GM23338 (cell line): ENCODE measurements at regions not wholly inside any gene's neighbourhood (a gene's known extent, or its start where the extent isn't known, plus 50 kb on each side); places are given as distances from the start of the nearest gene placed in this dataset.

Experiments
- ATAC-seq: fragments of 200-7000 bp; cut with Tn5 transposase; 3 replicates; pipeline ENCODE4 v1.9.1; 2020
- DNase-seq: peaks from one replicate; pipeline ENCODE4 v3.0.0-alpha.2; 2015; ENCODE audit warnings: low spot score
- H2AFZ ChIP-seq: fragments of 200-600 bp; sonication (generic); 2 replicates; pipeline ENCODE4 v1.8.0; 2016; ENCODE audit warnings: antibody characterized with exemption, mild to moderate bottlenecking, moderate library complexity
- H3F3A ChIP-seq: fragments of 200-600 bp; sonication (generic); replicated peaks from 2 replicates; pipeline ENCODE4 v1.8.0; 2017; ENCODE audit warnings: antibody characterized with exemption, mixed run types, low read depth
- H3K27ac ChIP-seq: fragments of 200-600 bp; sonication (generic); 2 replicates; pipeline ENCODE4 v1.6.1; 2016; ENCODE audit warnings: low read depth
- H3K27me3 ChIP-seq: fragments of 200-600 bp; sonication (generic); 2 replicates; pipeline ENCODE4 v1.8.0; 2016; ENCODE audit warnings: mild to moderate bottlenecking, mixed run types, moderate library complexity; ENCODE audit not compliant: insufficient read depth
- H3K36me3 ChIP-seq: fragments of 200-600 bp; sonication (generic); 2 replicates; pipeline ENCODE4 v1.8.0; 2016; ENCODE audit warnings: mild to moderate bottlenecking; ENCODE audit not compliant: insufficient read depth
- H3K4me1 ChIP-seq: fragments of 200-600 bp; sonication (generic); 2 replicates; pipeline ENCODE4 v1.8.0; 2016; ENCODE audit warnings: mild to moderate bottlenecking, moderate library complexity; ENCODE audit not compliant: insufficient read depth
- H3K4me2 ChIP-seq: fragments of 200-600 bp; sonication (generic); 2 replicates; pipeline ENCODE4 v1.7.1; 2017; ENCODE audit warnings: mixed run types
- H3K4me3 ChIP-seq: fragments of 200-600 bp; sonication (generic); 2 replicates; pipeline ENCODE4 v1.6.1; 2016; ENCODE audit warnings: mixed run types
- H3K79me2 ChIP-seq: fragments of 200-600 bp; sonication (generic); replicated peaks from 2 replicates; pipeline ENCODE4 v1.8.0; 2017; ENCODE audit warnings: mild to moderate bottlenecking; ENCODE audit not compliant: insufficient read depth
- H3K9me2 ChIP-seq: fragments of 200-600 bp; sonication (generic); 2 replicates; pipeline ENCODE4 v1.8.0; 2017; ENCODE audit not compliant: insufficient read depth
- H4K20me1 ChIP-seq: fragments of 200-600 bp; sonication (generic); replicated peaks from 2 replicates; pipeline ENCODE4 v1.8.0; 2017; ENCODE audit warnings: mild to moderate bottlenecking; ENCODE audit not compliant: insufficient read depth
- H3K27ac Mint-ChIP-seq: 2 replicates; pipeline ENCODE4 v1.8.0; 2020; ENCODE audit warnings: inconsistent platforms, mild to moderate bottlenecking, moderate library complexity, mixed read lengths
- H3K27me3 Mint-ChIP-seq: 3 replicates; pipeline ENCODE4 v1.8.0; 2022; ENCODE audit warnings: low read depth, mild to moderate bottlenecking, moderate library complexity, mixed read lengths, inconsistent platforms; ENCODE audit not compliant: insufficient read depth, poor library complexity
- H3K36me3 Mint-ChIP-seq: 3 replicates; pipeline ENCODE4 v1.8.0; 2021; ENCODE audit warnings: low read depth, mild to moderate bottlenecking, inconsistent platforms, moderate library complexity, mixed read lengths
- H3K4me1 Mint-ChIP-seq: 3 replicates; pipeline ENCODE4 v1.8.0; 2020; ENCODE audit warnings: mild to moderate bottlenecking, inconsistent platforms, mixed read lengths
- H3K4me3 Mint-ChIP-seq: 3 replicates; pipeline ENCODE4 v1.8.0; 2021; ENCODE audit warnings: moderate library complexity, mild to moderate bottlenecking, inconsistent platforms, mixed read lengths
- H3K9me3 Mint-ChIP-seq: 3 replicates; pipeline ENCODE4 v1.8.0; 2020; ENCODE audit warnings: moderate library complexity, mild to moderate bottlenecking, inconsistent platforms, mixed read lengths
- EZH2phosphoT487 ChIP-seq: fragments of 200-600 bp; sonication (generic); IDR thresholded peaks from one replicate; pipeline ENCODE4 v1.8.1; 2018; ENCODE audit warnings: antibody characterized with exemption; ENCODE audit not compliant: unreplicated experiment
- ZNF114 ChIP-seq: fragments of 250-450 bp; sonication (Bioruptor Pico); IDR thresholded peaks from 2 replicates; pipeline ENCODE4 v1.5.0; 2020; ENCODE audit warnings: mild to moderate bottlenecking, moderate library complexity
- ZNF331 ChIP-seq: fragments of 250-450 bp; sonication (Bioruptor Pico); IDR thresholded peaks from 2 replicates; pipeline ENCODE4 v1.5.0; 2020; ENCODE audit warnings: low read depth, mild to moderate bottlenecking, moderate library complexity
- ZNF462 ChIP-seq: fragments of 250-450 bp; sonication (Bioruptor Pico); IDR thresholded peaks from 2 replicates; pipeline ENCODE4 v1.5.0; 2020; ENCODE audit warnings: mild to moderate bottlenecking, moderate library complexity
- TF ChIP-seq, protein P1 (sequence below): IDR thresholded peaks from one replicate; pipeline ENCODE4 v1.6.1; 2018; ENCODE audit warnings: antibody characterized with exemption; ENCODE audit not compliant: unreplicated experiment

DNA sequence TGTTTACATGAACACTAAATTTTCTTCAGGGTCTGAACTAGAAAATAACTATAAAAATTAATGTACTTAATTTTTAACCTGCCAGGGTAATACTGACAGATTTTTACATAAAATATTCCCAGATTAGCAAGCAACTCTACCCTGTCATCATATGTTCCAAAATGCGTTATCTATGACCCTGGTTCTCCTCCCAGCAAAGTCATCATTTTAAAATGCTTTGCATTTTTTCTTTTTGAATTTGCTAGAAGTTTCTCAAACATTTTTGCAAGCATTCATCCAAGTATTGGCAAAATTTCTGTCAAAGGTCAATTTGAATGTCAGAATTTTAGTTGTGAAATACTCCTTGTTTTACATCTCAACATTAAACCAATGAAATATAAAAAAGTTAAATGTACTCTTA, 144.5 kb upstream of the FTMT start:
- Histone ChIP-seq H3K27me3 (no peaks in the 10 kb centered on the region), H3K4me2 (no peak overlapping the region), H4K20me1 (no peaks in the 10 kb centered on the region), H3F3A (no peaks in the 10 kb centered on the region), H3K27ac (no peak overlapping the region), H2AFZ (no peak overlapping the region), H3K9me2 (no peaks in the 10 kb centered on the region), H3K36me3 (no peaks in the 10 kb centered on the region), H3K4me3 (no peak overlapping the region), H3K79me2 (no peaks in the 10 kb centered on the region), H3K4me1 (no peaks in the 10 kb centered on the region; the same call in 1 of the 2 replicates)
- no peaks in the 10 kb centered on the region for H3K27me3 Mint-ChIP-seq
- no peak for ATAC-seq
- no peak for DNase-seq
- H3K4me3 Mint-ChIP-seq: no peak overlapping the region
- peaks cover 2% of the 10 kb centered on the region; the same call in 1 of the 3 replicates for H3K4me1 Mint-ChIP-seq
- no peak for TF ChIP-seq ZNF331
- TF ChIP-seq ZNF462 (CRISPR knock-in tag): no peak
- TF ChIP-seq ZNF114 (CRISPR knock-in tag): no peak
- TF ChIP-seq, protein P1, sequence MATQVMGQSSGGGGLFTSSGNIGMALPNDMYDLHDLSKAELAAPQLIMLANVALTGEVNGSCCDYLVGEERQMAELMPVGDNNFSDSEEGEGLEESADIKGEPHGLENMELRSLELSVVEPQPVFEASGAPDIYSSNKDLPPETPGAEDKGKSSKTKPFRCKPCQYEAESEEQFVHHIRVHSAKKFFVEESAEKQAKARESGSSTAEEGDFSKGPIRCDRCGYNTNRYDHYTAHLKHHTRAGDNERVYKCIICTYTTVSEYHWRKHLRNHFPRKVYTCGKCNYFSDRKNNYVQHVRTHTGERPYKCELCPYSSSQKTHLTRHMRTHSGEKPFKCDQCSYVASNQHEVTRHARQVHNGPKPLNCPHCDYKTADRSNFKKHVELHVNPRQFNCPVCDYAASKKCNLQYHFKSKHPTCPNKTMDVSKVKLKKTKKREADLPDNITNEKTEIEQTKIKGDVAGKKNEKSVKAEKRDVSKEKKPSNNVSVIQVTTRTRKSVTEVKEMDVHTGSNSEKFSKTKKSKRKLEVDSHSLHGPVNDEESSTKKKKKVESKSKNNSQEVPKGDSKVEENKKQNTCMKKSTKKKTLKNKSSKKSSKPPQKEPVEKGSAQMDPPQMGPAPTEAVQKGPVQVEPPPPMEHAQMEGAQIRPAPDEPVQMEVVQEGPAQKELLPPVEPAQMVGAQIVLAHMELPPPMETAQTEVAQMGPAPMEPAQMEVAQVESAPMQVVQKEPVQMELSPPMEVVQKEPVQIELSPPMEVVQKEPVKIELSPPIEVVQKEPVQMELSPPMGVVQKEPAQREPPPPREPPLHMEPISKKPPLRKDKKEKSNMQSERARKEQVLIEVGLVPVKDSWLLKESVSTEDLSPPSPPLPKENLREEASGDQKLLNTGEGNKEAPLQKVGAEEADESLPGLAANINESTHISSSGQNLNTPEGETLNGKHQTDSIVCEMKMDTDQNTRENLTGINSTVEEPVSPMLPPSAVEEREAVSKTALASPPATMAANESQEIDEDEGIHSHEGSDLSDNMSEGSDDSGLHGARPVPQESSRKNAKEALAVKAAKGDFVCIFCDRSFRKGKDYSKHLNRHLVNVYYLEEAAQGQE: no peak
- no peak for TF ChIP-seq EZH2phosphoT487
- H3K9me3 Mint-ChIP-seq: no peaks in the 10 kb centered on the region
- no peak overlapping the region for H3K27ac Mint-ChIP-seq
- no peaks in the 10 kb centered on the region for H3K36me3 Mint-ChIP-seq
